PC-9 (cell line): ENCODE measurements at regions not wholly inside any gene's neighbourhood (a gene's known extent, or its start where the extent isn't known, plus 50 kb on each side); places are given as distances from the start of the nearest gene placed in this dataset.

Source experiments
- BruUV-seq: library from RNA; stranded (reverse); fragments of 400-500 nt; replicated peaks from 2 replicates; lab custom pipeline; 2021; lab: Mats Ljungman, UMichigan
- CTCF ChIA-PET: fragments of 300-600 bp; sonication (Branson Sonifier 250); formaldehyde crosslinking; loops from one replicate; lab custom pipeline; 2022; ENCODE audit warnings: antibody characterized with exemption; lab: Charles Lee
- POLR2A ChIA-PET: fragments of 300-600 bp; sonication (Branson Sonifier 250); formaldehyde crosslinking; loops from one replicate; lab custom pipeline; 2022; ENCODE audit warnings: antibody characterized with exemption; ENCODE audit not compliant: unreplicated experiment; lab: Charles Lee
- DNase-seq, 2 experiments: peaks; one replicate each; pipeline versions ENCODE4 v3.0.0 to v3.0.0-alpha.2; 2015 to 2022; ENCODE audit warnings: mixed read lengths in 1 of 2
- H2AFZ ChIP-seq: fragments of 200-600 bp; sonication (generic); 2 replicates; pipeline ENCODE4 v1.8.1; 2017; ENCODE audit warnings: antibody characterized with exemption
- H3F3A ChIP-seq: fragments of 200-600 bp; sonication (generic); 2 replicates; pipeline ENCODE4 v1.8.1; 2017; ENCODE audit warnings: antibody characterized with exemption, mild to moderate bottlenecking, low read depth; ENCODE audit not compliant: insufficient read depth
- H3K27ac ChIP-seq: fragments of 200-600 bp; sonication (generic); 2 replicates; pipeline ENCODE4 v1.6.1; 2016; ENCODE audit warnings: mixed run types
- H3K27me3 ChIP-seq: fragments of 200-600 bp; sonication (generic); 2 replicates; pipeline ENCODE4 v1.6.1; 2016; ENCODE audit warnings: low read depth, mixed run types; ENCODE audit not compliant: insufficient read depth
- H3K36me3 ChIP-seq: fragments of 200-600 bp; sonication (generic); 2 replicates; pipeline ENCODE4 v1.6.1; 2016; ENCODE audit warnings: low read depth, mixed run types
- H3K4me1 ChIP-seq: fragments of 200-600 bp; sonication (generic); replicated peaks from 2 replicates; pipeline ENCODE4 v1.6.1; 2016; ENCODE audit warnings: mixed run types; ENCODE audit not compliant: insufficient read depth
- H3K4me2 ChIP-seq: fragments of 200-600 bp; sonication (generic); 2 replicates; pipeline ENCODE4 v1.6.1; 2017; ENCODE audit warnings: mixed run types
- H3K4me3 ChIP-seq: fragments of 200-600 bp; sonication (generic); 2 replicates; pipeline ENCODE4 v1.6.1; 2016; ENCODE audit warnings: mixed run types
- H3K79me2 ChIP-seq: fragments of 200-600 bp; sonication (generic); 2 replicates; pipeline ENCODE4 v1.6.1; 2017; ENCODE audit warnings: low read depth, mixed run types
- H3K9me2 ChIP-seq: fragments of 200-600 bp; sonication (generic); 2 replicates; pipeline ENCODE4 v1.8.1; 2017; ENCODE audit warnings: mild to moderate bottlenecking; ENCODE audit not compliant: insufficient read depth
- H3K9me3 ChIP-seq: fragments of 200-600 bp; sonication (generic); 2 replicates; pipeline ENCODE4 v1.8.1; 2016; ENCODE audit warnings: low read depth; ENCODE audit not compliant: insufficient read depth
- H4K20me1 ChIP-seq: fragments of 200-600 bp; sonication (generic); 2 replicates; pipeline ENCODE4 v1.8.1; 2017; ENCODE audit not compliant: insufficient read depth
- EZH2 ChIP-seq: fragments of 200-600 bp; sonication (generic); IDR thresholded peaks from 2 replicates; pipeline ENCODE4 v1.8.0; 2017; ENCODE audit warnings: antibody characterized with exemption, low read depth
- intact Hi-C: fragments of 100-400 bp; cut with micrococcal nuclease; formaldehyde crosslinking; loops from one replicate; pipeline ENCODE4 v1.10.0; 2022; ENCODE audit not compliant: unreplicated experiment
- TF ChIP-seq, protein P1 (sequence below): fragments of 200-600 bp; sonication (generic); conservative IDR thresholded peaks from 2 replicates; pipeline ENCODE4 v1.6.1; 2017; ENCODE audit warnings: mixed run types, antibody characterized with exemption, mild to moderate bottlenecking, moderate library complexity

DNA sequence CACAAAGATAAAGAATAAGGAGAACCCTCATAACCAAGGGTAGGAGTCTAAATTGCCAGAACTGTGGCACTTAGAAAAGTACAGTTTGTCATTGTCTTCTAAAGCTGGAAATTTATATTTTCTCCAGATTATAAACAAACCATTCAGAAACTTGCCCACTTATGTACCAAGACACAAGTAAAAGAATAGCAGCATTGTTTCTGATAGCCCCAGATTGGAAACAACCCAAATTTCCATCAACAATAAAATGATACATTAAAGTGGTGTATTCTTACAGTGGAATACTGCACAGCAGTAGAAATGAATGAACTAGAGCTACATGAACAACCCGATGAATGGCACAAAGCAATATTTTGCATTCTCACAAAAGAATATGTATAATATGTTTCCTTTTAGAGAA, 63.1 kb upstream of the PDHA1 start:
- no peak overlapping the region for H3K27ac ChIP-seq
- CTCF ChIA-PET = no interaction called here
- H3K4me2 ChIP-seq = no peak overlapping the region
- BruUV-seq = no TSS peak
- no peaks in the 10 kb centered on the region for H3K9me2 ChIP-seq
- no peaks in the 10 kb centered on the region for H3K4me1 ChIP-seq
- H4K20me1 ChIP-seq = no peaks in the 10 kb centered on the region
- no peaks in the 10 kb centered on the region for H3K36me3 ChIP-seq
- no peaks in the 10 kb centered on the region for H3K9me3 ChIP-seq
- intact Hi-C loops = no loop called here
- no peak overlapping the region for H2AFZ ChIP-seq
- peaks cover 21% of the 10 kb centered on the region for H3K27me3 ChIP-seq
- no peaks in the 10 kb centered on the region for H3K79me2 ChIP-seq
- no peak for TF ChIP-seq EZH2
- TF ChIP-seq, protein P1, sequence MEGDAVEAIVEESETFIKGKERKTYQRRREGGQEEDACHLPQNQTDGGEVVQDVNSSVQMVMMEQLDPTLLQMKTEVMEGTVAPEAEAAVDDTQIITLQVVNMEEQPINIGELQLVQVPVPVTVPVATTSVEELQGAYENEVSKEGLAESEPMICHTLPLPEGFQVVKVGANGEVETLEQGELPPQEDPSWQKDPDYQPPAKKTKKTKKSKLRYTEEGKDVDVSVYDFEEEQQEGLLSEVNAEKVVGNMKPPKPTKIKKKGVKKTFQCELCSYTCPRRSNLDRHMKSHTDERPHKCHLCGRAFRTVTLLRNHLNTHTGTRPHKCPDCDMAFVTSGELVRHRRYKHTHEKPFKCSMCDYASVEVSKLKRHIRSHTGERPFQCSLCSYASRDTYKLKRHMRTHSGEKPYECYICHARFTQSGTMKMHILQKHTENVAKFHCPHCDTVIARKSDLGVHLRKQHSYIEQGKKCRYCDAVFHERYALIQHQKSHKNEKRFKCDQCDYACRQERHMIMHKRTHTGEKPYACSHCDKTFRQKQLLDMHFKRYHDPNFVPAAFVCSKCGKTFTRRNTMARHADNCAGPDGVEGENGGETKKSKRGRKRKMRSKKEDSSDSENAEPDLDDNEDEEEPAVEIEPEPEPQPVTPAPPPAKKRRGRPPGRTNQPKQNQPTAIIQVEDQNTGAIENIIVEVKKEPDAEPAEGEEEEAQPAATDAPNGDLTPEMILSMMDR = no peak
- no peak overlapping the region for H3K4me3 ChIP-seq
- no peak for DNase-seq
- POLR2A ChIA-PET = no interaction called here
- no peaks in the 10 kb centered on the region for H3F3A ChIP-seq

DNA sequence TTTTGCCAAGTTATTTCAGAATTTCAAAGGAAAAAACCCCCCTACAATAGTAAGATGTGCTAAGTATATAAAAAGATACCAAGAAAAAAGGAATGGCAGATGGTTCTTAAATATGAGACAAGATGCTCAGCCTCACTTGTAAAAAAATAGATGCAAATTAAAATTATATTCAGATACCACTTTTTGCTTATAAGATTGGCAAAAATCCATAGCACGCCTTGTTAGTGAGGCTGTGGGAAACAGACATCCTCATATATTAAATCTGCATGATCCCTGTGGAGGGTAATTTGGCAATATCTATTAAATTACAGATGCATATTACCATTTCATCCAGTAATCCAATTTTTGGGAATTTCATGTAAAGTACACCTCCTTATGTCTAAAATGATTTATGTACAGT, 62.5 kb upstream of the PDHA1 start:
- H3K79me2 ChIP-seq = no peaks in the 10 kb centered on the region

DNA sequence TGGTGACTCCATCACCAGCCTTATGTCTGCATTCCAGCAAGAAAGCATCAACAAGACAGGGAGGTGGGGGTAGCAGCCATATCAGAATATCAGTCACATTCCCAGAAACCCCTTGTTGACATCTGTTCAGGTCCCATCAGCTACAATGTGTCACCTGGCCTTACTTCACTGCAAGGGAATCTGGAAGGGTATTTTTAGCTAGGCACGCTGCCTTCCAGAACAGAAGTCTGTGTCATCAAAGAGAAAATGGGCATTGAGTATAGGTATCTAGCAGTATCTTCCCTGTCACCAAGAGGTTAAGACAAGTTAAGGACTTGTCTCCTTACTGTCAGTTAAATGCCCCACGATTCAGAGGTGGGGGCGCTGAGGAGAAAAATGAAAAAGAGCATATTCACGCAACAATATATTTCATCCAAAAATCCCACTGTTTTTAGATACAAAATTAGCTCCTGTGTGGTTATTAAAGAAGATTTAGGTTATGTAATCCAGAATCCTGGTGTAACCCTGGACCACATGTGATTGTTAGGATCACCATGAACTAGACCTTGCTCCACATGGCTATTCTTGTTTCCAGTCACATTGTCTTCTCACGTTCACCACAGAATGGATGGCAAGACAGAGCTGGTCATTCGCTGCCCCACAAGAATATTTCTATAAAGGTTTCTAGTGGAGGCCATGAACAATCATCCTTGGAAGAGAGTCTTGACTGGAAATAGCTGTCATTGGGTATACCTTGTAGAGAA, 60.0 kb upstream of the PDHA1 start:
- Histone ChIP-seq H3K36me3 (no peaks in the 10 kb centered on the region), H4K20me1 (no peaks in the 10 kb centered on the region), H3K9me2 (no peaks in the 10 kb centered on the region), H3K4me2 (no peak overlapping the region), H3K27me3 (peaks cover 43% of the 10 kb centered on the region), H3K4me3 (no peak overlapping the region), H2AFZ (no peak overlapping the region), H3K79me2 (no peaks in the 10 kb centered on the region), H3K27ac (no peak overlapping the region), H3K9me3 (no peaks in the 10 kb centered on the region), H3K4me1 (no peaks in the 10 kb centered on the region), H3F3A (no peaks in the 10 kb centered on the region)
- no peak for DNase-seq
- BruUV-seq = no TSS peak
- CTCF ChIA-PET = no interaction called here
- POLR2A ChIA-PET = no interaction called here
- TF ChIP-seq, protein P1 = no peak
- TF ChIP-seq EZH2 = no peak
- intact Hi-C loops = no loop called here

More for the DNA sequence above, 62.5 kb upstream of the PDHA1 start:
- H3K4me3 ChIP-seq = no peak overlapping the region
- CTCF ChIA-PET = no interaction called here
- intact Hi-C loops = no loop called here
- no peaks in the 10 kb centered on the region for H3K4me1 ChIP-seq
- no peaks in the 10 kb centered on the region for H3F3A ChIP-seq
- H3K27me3 ChIP-seq = peaks cover 27% of the 10 kb centered on the region
- H3K36me3 ChIP-seq = no peaks in the 10 kb centered on the region
- no TSS peak for BruUV-seq
- no peaks in the 10 kb centered on the region for H3K9me3 ChIP-seq
- no peaks in the 10 kb centered on the region for H4K20me1 ChIP-seq
- no peak overlapping the region for H3K4me2 ChIP-seq
- no peak for DNase-seq
- TF ChIP-seq, protein P1 = no peak
- TF ChIP-seq EZH2 = no peak
- no peak overlapping the region for H2AFZ ChIP-seq
- H3K9me2 ChIP-seq = no peaks in the 10 kb centered on the region
- H3K27ac ChIP-seq = no peak overlapping the region
- POLR2A ChIA-PET = no interaction called here
